Sigmoid colon (tissue), 6 donors: ENCODE measurements at regions not wholly inside any gene's neighbourhood (a gene's known extent, or its start where the extent isn't known, plus 50 kb on each side); places are given as distances from the start of the nearest gene placed in this dataset.

Source experiments
- DNase-seq: peaks from one replicate; pipeline ENCODE4 v3.0.0-alpha.2; 2019
- H3K27ac ChIP-seq, 4 donors: fragments of 200-600 bp; sonication (generic); one replicate each; pipeline ENCODE4 v1.5.1; 2016 to 2019; ENCODE audit warnings: mild to moderate bottlenecking in 1 of 4
- H3K27me3 ChIP-seq, 3 donors: fragments of 200-600 bp; sonication (generic); one replicate each; pipeline ENCODE4 v1.5.1; 2019; ENCODE audit warnings: mild to moderate bottlenecking in 1 of 3
- H3K36me3 ChIP-seq, 4 donors: fragments of 200-600 bp; sonication (generic); one replicate each; pipeline ENCODE4 v1.5.1; 2016 to 2019
- H3K4me1 ChIP-seq, 4 donors: fragments of 200-600 bp; sonication (generic); one replicate each; pipeline ENCODE4 v1.5.1; 2017 to 2019
- H3K4me3 ChIP-seq, 4 donors: fragments of 200-600 bp; sonication (generic); one replicate each; pipeline ENCODE4 v1.5.1; 2017 to 2019; ENCODE audit warnings: mild to moderate bottlenecking in 2 of 4, moderate library complexity in 1 of 4
- H3K9me3 ChIP-seq, 4 donors: fragments of 200-600 bp in 3 of 4; sonication (generic) in 3 of 4; one replicate each; pipeline versions ENCODE4 v1.5.1 to v1.6.1; 2013 to 2019
- CTCF ChIP-seq, 4 experiments: fragments of 450-650 bp in 3 of 4; fragments of 200-600 bp in 1 of 4; IDR thresholded peaks; one replicate each; pipeline ENCODE4 v1.5.1; 2016 to 2019; ENCODE audit warnings: antibody characterized with exemption in 4 of 4, mild to moderate bottlenecking in 3 of 4, moderate library complexity in 2 of 4
- EP300 ChIP-seq, 4 donors: sonication (generic); formaldehyde crosslinking; IDR thresholded peaks; one replicate each; pipeline ENCODE4 v1.6.1; 2017; ENCODE audit warnings: antibody characterized with exemption in 4 of 4
- POLR2A ChIP-seq, 2 donors: fragments of 450-650 bp; IDR thresholded peaks; one replicate each; pipeline ENCODE4 v1.6.1; 2016; ENCODE audit warnings: antibody characterized with exemption in 2 of 2, mild to moderate bottlenecking in 2 of 2, moderate library complexity in 2 of 2
- POLR2AphosphoS5 ChIP-seq, 4 donors: sonication (generic); formaldehyde crosslinking; IDR thresholded peaks; one replicate each; pipeline ENCODE4 v1.6.1; 2017; ENCODE audit warnings: antibody characterized with exemption in 4 of 4
- WGBS, 2 donors: extraction: QIAGEN DNeasy Blood & Tissue Kit; methylation state at CpG; one replicate each; pipeline ENCODE4 v1.1.7; 2013; 5-methylcytosine and 5-hydroxymethylcytosine counted together
- intact Hi-C: fragments of 100-400 bp; cut with DNase I; formaldehyde crosslinking; loops from one replicate; pipeline ENCODE4 v1.15.1; 2023
- donor health status: healthy with polysubstance abuse.
- donor health status: healthy.

GRCh38 chr10:61130366-61130765 is 186.4 kb upstream of the RHOBTB1 start:
- 88 to 95% methylated on average over 1 of the region's 1 CpG for WGBS, 2 donors
- H3K27ac ChIP-seq, result peak overlapping the region in 1 of 4 donors; percentile 30
- intact Hi-C loops, result no loop called here

GRCh38 chr10:61128196-61128595 is 184.2 kb upstream of the RHOBTB1 start:
- TF ChIP-seq POLR2AphosphoS5 (IDR thresholded peaks at IDR 0.05), result no peak
- no peak for TF ChIP-seq CTCF (IDR thresholded peaks at IDR 0.05)
- no peak for TF ChIP-seq POLR2A (IDR thresholded peaks at IDR 0.05)
- no peak for TF ChIP-seq EP300 (IDR thresholded peaks at IDR 0.05)
- no peak overlapping the region for H3K27ac ChIP-seq
- H3K9me3 ChIP-seq, result no peaks in the 10 kb centered on the region
- no peaks in the 10 kb centered on the region for H3K4me1 ChIP-seq
- intact Hi-C loops, result no loop called here
- H3K36me3 ChIP-seq, result no peaks in the 10 kb centered on the region
- H3K27me3 ChIP-seq, result no peaks in the 10 kb centered on the region
- no peak overlapping the region for H3K4me3 ChIP-seq
- DNase-seq, result no peak

More at GRCh38 chr10:61130366-61130765, 186.4 kb upstream of the RHOBTB1 start:
- TF ChIP-seq POLR2AphosphoS5 (IDR thresholded peaks at IDR 0.05) (no peak), EP300 (IDR thresholded peaks at IDR 0.05) (no peak), POLR2A (IDR thresholded peaks at IDR 0.05) (no peak), CTCF (IDR thresholded peaks at IDR 0.05) (no peak)
- no peaks in the 10 kb centered on the region for H3K4me1 ChIP-seq
- H3K27me3 ChIP-seq, result no peaks in the 10 kb centered on the region
- no peak overlapping the region for H3K4me3 ChIP-seq
- H3K9me3 ChIP-seq, result no peaks in the 10 kb centered on the region
- no peak for DNase-seq
- H3K36me3 ChIP-seq, result no peaks in the 10 kb centered on the region

DNA sequence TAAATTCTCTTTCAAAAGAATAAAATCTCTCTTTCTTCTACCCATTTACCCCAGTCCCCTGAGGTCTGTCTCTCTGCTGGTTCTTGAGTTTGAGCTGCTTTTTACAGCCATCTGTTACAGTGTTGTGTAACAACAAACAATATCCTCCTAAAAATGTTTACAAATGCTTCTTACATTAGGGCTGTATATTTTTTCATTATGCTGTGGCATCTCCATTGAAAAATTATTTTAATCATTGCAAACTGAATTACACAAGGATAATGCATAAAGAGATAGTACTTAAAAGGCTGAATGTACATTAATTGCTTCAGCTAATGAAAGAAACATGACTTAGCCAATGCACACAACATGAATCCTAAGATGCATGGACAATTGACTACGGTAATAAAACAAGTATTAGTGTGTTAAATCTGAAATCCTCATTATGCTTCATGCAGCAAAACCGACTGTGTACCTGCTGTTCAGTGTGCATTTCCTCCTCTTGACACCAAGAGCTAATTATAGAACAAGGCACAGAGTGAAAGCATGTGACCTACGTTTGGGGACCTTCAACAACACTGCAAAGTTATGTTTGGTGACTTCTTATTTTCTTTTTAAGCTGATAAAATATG is 181.7 kb upstream of the RHOBTB1 start:
- Histone ChIP-seq H3K9me3 (no peaks in the 10 kb centered on the region), H3K4me3 (no peak overlapping the region), H3K36me3 (no peaks in the 10 kb centered on the region), H3K27ac (no peak overlapping the region), H3K4me1 (no peaks in the 10 kb centered on the region), H3K27me3 (no peaks in the 10 kb centered on the region)
- WGBS, 2 donors, result 19 to 40% methylated on average over 3 of the region's 3 CpGs
- TF ChIP-seq POLR2A (IDR thresholded peaks at IDR 0.05) (no peak), CTCF (IDR thresholded peaks at IDR 0.05) (no peak), POLR2AphosphoS5 (IDR thresholded peaks at IDR 0.05) (no peak), EP300 (IDR thresholded peaks at IDR 0.05) (no peak)
- no peak for DNase-seq
- intact Hi-C loops, result no loop called here

DNA sequence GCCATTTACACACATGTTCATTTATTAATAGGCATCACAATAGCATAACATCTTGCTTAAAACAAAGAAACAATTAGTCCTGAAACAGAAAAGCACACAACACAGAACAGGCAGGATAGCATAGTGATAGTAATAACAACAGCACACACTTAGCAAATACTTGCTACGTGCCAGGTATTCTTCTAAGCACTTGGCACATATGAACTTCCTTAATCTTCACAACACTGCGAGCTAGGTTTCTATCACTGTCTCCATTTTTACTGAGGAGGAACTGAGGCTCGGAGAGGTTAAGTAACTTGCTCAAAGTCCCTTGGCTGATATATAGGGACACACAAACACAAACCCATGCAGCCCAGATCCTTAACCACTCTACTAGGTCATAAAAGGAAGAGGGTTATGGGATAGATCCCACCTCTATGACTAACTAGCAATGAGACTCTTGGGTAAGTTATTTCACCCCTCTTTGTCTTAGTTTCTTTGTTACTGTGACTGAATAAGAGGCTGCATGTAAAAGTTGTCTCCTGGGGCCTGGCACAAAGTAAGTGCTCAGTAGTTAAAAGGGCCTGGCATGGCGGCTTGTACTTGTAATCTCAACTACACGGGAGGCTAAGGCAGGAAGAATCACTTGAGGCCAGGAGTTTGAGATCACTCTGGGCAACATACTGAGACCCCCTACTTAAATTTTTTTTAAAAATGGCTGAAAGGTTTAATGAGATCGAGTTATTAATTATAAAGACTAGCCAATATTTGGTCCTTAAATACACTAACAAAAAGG is 181.0 kb upstream of the RHOBTB1 start:
- WGBS, 2 donors, result 74 to 76% methylated on average over 6 of the region's 6 CpGs
- Histone ChIP-seq H3K27me3 (no peaks in the 10 kb centered on the region), H3K36me3 (no peaks in the 10 kb centered on the region), H3K9me3 (no peaks in the 10 kb centered on the region), H3K27ac (no peak overlapping the region), H3K4me3 (no peak overlapping the region), H3K4me1 (no peaks in the 10 kb centered on the region)
- intact Hi-C loops, result no loop called here
- no peak for TF ChIP-seq CTCF (IDR thresholded peaks at IDR 0.05)
- TF ChIP-seq POLR2AphosphoS5 (IDR thresholded peaks at IDR 0.05), result no peak
- TF ChIP-seq EP300 (IDR thresholded peaks at IDR 0.05), result no peak
- TF ChIP-seq POLR2A (IDR thresholded peaks at IDR 0.05), result no peak
- DNase-seq, result no peak
